ENCODE measurements at regions not wholly inside any gene's neighbourhood (a gene's known extent, or its start where the extent isn't known, plus 50 kb on each side); places are given as distances from the start of the nearest gene placed in this dataset.
A peak's percentile ranks its signal among the peaks of the same experiment; 100 is the strongest.

DNA sequence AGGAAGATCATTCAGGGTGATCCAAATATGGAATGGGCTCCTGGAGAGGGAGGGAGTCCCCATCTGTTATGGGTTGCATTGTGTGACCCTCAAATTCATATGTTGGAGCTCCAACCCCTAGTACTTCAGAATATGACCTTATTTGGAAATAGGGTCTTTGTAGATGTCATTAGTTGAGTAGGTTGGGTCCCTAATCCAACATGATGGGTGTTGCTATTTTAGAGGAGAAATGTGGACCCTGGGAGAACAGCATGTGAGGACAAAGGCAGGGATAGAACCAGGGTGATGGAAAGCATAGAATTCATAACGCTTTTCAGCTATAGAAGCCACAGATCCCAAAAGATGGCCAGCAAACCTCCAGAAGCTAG, 91.5 kb upstream of the SMNDC1 start:
- ATAC-seq = no peak
- no peaks in the 10 kb centered on the region for H3K27me3 ChIP-seq
- H3K36me3 ChIP-seq = no peaks in the 10 kb centered on the region
- intact Hi-C loops (cut with DNase I) = no loop called here
- H3K9me3 ChIP-seq = no peaks in the 10 kb centered on the region
- no peak overlapping the region for H3K27ac ChIP-seq
- H3K4me1 ChIP-seq = peaks cover 25% of the 10 kb centered on the region
- no peak for DNase-seq
- H3K4me3 ChIP-seq = no peak overlapping the region
- TF ChIP-seq, protein P1, sequence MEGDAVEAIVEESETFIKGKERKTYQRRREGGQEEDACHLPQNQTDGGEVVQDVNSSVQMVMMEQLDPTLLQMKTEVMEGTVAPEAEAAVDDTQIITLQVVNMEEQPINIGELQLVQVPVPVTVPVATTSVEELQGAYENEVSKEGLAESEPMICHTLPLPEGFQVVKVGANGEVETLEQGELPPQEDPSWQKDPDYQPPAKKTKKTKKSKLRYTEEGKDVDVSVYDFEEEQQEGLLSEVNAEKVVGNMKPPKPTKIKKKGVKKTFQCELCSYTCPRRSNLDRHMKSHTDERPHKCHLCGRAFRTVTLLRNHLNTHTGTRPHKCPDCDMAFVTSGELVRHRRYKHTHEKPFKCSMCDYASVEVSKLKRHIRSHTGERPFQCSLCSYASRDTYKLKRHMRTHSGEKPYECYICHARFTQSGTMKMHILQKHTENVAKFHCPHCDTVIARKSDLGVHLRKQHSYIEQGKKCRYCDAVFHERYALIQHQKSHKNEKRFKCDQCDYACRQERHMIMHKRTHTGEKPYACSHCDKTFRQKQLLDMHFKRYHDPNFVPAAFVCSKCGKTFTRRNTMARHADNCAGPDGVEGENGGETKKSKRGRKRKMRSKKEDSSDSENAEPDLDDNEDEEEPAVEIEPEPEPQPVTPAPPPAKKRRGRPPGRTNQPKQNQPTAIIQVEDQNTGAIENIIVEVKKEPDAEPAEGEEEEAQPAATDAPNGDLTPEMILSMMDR (IDR thresholded peaks at IDR 0.05) = no peak

DNA sequence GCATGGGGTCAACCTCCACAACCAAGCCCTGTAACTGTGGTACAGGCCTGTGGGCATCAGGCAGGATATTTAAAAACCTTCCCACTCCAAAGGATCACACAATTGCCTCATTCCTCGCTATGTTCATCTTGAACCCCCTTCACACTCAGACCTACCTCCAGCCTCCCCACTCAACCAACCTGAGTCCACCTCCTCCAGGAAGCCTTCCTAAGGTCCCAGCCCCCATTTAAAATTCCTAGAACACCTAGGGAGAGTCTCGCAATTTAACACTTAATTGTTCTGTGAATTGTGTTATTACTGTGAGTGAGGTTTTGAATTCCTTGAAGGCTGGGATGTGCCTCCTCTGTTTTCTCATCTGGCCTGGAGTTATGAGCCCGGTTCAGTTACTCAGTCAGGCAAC, 93.1 kb upstream of the SMNDC1 start:
- no peaks in the 10 kb centered on the region for H3K9me3 ChIP-seq
- TF ChIP-seq, protein P1 (IDR thresholded peaks at IDR 0.05) = no peak
- no peaks in the 10 kb centered on the region for H3K27me3 ChIP-seq
- H3K27ac ChIP-seq = peak overlapping the region; percentile 36
- DNase-seq (no peak), ATAC-seq (no peak)
- peaks cover 20% of the 10 kb centered on the region for H3K4me1 ChIP-seq
- H3K36me3 ChIP-seq = no peaks in the 10 kb centered on the region
- intact Hi-C loops (cut with DNase I) = no loop called here
- H3K4me3 ChIP-seq = no peak overlapping the region

DNA sequence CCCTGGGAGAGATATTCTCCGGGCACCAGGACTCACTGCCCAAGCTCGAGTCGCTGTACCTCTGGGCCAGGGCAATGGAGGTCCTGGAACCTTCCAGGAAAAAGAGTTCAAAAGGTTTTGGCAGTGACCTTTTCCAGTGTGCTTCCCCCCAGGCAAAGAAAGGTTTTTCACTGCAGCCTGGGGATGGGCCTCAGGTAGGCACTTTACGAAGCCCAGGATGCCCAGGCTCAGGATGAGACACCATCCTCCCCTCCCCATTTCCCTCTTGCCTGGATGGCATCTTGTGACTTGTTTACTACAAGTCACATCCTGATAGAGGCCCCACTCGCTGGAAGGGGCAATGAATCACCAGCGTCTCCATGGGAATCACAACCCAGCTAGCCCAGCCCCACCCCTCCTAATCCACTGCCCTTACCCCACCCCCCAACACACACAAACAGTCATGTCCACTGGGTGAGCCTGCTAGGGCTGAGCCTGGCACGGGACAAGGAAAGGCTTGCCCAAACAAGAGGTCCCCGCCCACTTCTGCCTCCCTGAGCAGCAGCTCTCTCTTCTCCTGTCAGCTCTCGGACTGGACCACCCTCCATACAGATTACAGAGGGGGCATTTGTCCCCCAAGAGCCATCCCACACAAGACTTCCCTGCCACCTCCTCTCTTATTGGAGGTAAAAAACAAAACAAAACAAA, 93.8 kb upstream of the SMNDC1 start:
- H3K27ac ChIP-seq = peak overlapping the region; percentile 36
- peak; percentile 78 for ATAC-seq

DNA sequence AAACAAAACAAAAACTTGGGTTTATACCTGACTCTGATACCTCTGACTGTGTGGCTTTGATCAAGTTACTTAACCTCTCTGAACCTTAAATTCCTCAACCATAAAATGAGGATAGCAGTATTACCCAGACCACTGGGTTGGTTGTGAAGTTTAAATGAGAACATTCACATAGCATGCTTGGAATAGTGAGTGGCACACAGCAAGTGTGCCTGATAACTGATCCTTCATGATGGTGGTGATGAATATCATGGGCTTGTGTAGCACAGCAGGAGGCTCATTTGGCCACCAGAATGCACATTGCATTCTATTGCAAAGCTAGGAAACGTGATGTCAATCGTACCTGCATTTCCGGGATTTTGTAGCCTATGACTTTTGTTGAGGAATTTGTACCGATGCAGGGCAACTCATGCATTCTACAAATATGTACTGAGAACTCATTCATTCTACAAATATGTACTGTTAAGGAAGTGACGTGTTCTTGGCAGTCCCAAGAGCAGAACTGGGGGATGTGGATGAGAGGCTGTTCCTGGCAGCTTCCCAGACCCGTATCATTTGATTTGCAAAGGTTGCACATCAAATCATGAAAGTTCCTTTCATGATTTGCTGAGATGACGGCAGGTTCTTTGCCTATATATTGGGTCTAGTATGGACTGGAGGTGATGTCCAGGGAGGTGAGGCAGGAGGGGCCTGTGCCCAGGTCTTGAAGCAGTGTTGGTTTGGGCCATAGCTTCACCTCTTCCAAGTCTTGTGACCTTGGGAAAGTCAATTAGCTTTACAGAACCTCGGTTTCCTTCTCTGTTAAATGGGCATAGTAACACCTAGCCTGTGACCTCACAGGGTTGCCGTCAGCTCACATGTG, 94.6 kb upstream of the SMNDC1 start:
- TF ChIP-seq, protein P1 (IDR thresholded peaks at IDR 0.05) = no peak
- Histone ChIP-seq H3K9me3 (no peaks in the 10 kb centered on the region), H3K36me3 (no peaks in the 10 kb centered on the region), H3K27me3 (no peaks in the 10 kb centered on the region), H3K27ac (no peak overlapping the region), H3K4me1 (peaks cover 16% of the 10 kb centered on the region), H3K4me3 (no peak overlapping the region)
- intact Hi-C loops (cut with DNase I) = no loop called here
- DNase-seq = no peak
- ATAC-seq = peak; percentile 17

More for the DNA sequence above, 93.8 kb upstream of the SMNDC1 start:
- no peak for DNase-seq
- H3K9me3 ChIP-seq = no peaks in the 10 kb centered on the region
- no peaks in the 10 kb centered on the region for H3K36me3 ChIP-seq
- TF ChIP-seq, protein P1 (IDR thresholded peaks at IDR 0.05) = no peak
- no peaks in the 10 kb centered on the region for H3K27me3 ChIP-seq
- intact Hi-C loops (cut with DNase I) = no loop called here
- H3K4me3 ChIP-seq = no peak overlapping the region
- H3K4me1 ChIP-seq = peaks cover 16% of the 10 kb centered on the region

DNA sequence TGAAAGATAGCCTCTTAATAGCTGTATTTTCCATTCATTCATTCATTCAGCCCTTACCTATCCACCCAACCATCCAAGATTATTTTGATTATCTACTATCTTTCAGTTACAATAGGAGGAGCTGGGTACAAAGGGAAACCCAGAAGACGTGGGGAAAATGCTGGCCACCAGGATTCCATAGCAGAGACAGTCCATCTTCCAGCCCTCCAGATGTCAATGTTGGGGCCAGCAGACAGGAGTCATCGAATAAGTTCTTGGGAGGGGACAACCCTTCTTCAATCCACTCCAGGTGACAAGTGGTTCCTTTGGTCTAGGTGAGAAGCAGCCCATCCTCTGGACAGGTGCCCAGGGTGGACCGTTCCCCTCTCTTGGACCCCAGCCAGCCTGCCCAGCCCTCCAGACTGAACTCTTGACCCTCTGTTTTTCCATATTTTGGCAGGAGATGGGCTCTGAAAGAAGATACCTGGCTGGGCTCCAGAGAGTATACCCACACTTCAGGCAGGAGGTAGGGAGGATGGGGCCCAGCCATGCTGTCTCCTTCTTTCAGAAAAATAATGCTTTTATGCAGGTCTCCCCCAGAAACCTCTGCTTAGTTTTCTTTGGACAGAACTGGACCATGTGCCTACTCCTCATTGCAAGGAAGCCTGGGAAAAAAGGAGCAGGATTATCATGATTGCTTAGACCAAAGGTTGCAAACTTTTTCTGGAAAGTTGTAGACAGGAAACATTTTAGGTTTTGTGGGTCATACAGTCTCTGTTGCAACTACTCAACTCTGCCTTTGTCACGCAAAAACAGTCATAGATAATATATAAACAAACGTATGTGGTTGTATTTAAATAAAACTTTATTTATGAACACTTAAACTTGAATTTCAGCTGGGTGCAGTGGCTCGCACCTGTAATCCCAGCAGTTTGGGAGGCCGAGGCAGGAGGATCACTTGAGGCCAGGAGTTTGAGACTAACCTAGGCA, 95.5 kb upstream of the SMNDC1 start:
- no peaks in the 10 kb centered on the region for H3K9me3 ChIP-seq
- intact Hi-C loops (cut with DNase I) = no loop called here
- no peak overlapping the region for H3K4me3 ChIP-seq
- H3K27me3 ChIP-seq = no peaks in the 10 kb centered on the region
- DNase-seq (no peak), ATAC-seq (no peak)
- TF ChIP-seq, protein P1 (IDR thresholded peaks at IDR 0.05) = no peak
- no peaks in the 10 kb centered on the region for H3K36me3 ChIP-seq
- H3K27ac ChIP-seq = no peak overlapping the region
- peaks cover 16% of the 10 kb centered on the region for H3K4me1 ChIP-seq
